ENCODE measurements at regions not wholly inside any gene's neighbourhood (a gene's known extent, or its start where the extent isn't known, plus 50 kb on each side); places are given as distances from the start of the nearest gene placed in this dataset.
"Not testable (repeated sequence)": the region's sequence is repeated elsewhere in the genome, so short reads cannot be mapped to it uniquely, and the experiment has no call there.

- DNase-seq, result no peak
Observed at GRCh38 chr1:119191325-119191724, 50.9 kb upstream of the WARS2 start.

GRCh38 chr1:119204197-119204960, 63.9 kb upstream of the WARS2 start:
- no peak for DNase-seq

GRCh38 chr1:119204961-119205357, 64.5 kb upstream of the WARS2 start:
- DNase-seq, result no peak

- no peak for DNase-seq
Observed at GRCh38 chr1:119209061-119209460, 68.6 kb upstream of the WARS2 start.

- no peak for DNase-seq
Observed at GRCh38 chr1:119209596-119210295, 69.3 kb upstream of the WARS2 start.

- no peak for DNase-seq
Observed at GRCh38 chr1:119210296-119210649, 69.8 kb upstream of the WARS2 start.

- not testable (repeated sequence) for DNase-seq
Observed at GRCh38 chr1:119213213-119213612, 72.8 kb upstream of the WARS2 start.

GRCh38 chr1:119214961-119215360, 74.5 kb upstream of the WARS2 start:
- not testable (repeated sequence) for DNase-seq

- no peak for DNase-seq
Observed at GRCh38 chr1:119217309-119217828, 76.9 kb upstream of the WARS2 start.

- no peak for DNase-seq
Observed at GRCh38 chr1:119219711-119220110, 79.3 kb upstream of the WARS2 start.

GRCh38 chr1:119220991-119221390, 80.5 kb upstream of the WARS2 start:
- DNase-seq, result no peak

GRCh38 chr1:119222271-119222670, 81.8 kb upstream of the WARS2 start:
- DNase-seq, result no peak

GRCh38 chr1:119225265-119225664, 84.8 kb upstream of the WARS2 start:
- no peak for DNase-seq

GRCh38 chr1:119225831-119226230, 85.4 kb upstream of the WARS2 start:
- no peak for DNase-seq

- DNase-seq, result no peak
Observed at GRCh38 chr1:119226321-119226720, 85.9 kb upstream of the WARS2 start.

- DNase-seq, result no peak
Observed at GRCh38 chr1:119226913-119227312, 86.5 kb upstream of the WARS2 start.

GRCh38 chr1:119227456-119227855, 87.0 kb upstream of the WARS2 start:
- no peak for DNase-seq

- DNase-seq, result no peak
Observed at GRCh38 chr1:119228335-119229080, 88.1 kb upstream of the WARS2 start.

GRCh38 chr1:119235120-119235519, 94.7 kb upstream of the WARS2 start:
- no peak for DNase-seq

- no peak for DNase-seq
Observed at GRCh38 chr1:119245881-119246280, 105.4 kb upstream of the WARS2 start.

GRCh38 chr1:119249283-119249682, 108.8 kb upstream of the WARS2 start:
- no peak for DNase-seq

- no peak for DNase-seq
Observed at GRCh38 chr1:119250299-119250698, 109.8 kb upstream of the WARS2 start.

GRCh38 chr1:119251751-119252150, 111.3 kb upstream of the WARS2 start:
- DNase-seq, result no peak

- no peak for DNase-seq
Observed at GRCh38 chr1:119253366-119253765, 112.9 kb upstream of the WARS2 start.
